RPMI7951 (cell line): ENCODE measurements at regions not wholly inside any gene's neighbourhood (a gene's known extent, or its start where the extent isn't known, plus 50 kb on each side); places are given as distances from the start of the nearest gene placed in this dataset.
A peak's percentile ranks its signal among the peaks of the same experiment; 100 is the strongest.

Source experiments
- DNase-seq: peaks from one replicate; pipeline ENCODE4 v3.0.0-alpha.2; 2012; ENCODE audit warnings: low read depth

- DNase-seq: no peak
Measured at GRCh38 chr13:48583859-48584311, 51.0 kb upstream of the RCBTB2 start.

- peak; percentile 92 for DNase-seq
Measured at GRCh38 chr13:48585456-48585840, 52.6 kb upstream of the RCBTB2 start.

- DNase-seq: no peak
Measured at GRCh38 chr13:48586591-48587103, 53.8 kb upstream of the RCBTB2 start.

GRCh38 chr13:48588120-48588519 lies 55.2 kb upstream of the RCBTB2 start:
- DNase-seq: no peak

GRCh38 chr13:48590141-48590901 lies 57.4 kb upstream of the RCBTB2 start:
- DNase-seq: no peak

GRCh38 chr13:48591124-48591872 lies 58.4 kb upstream of the RCBTB2 start:
- peak; percentile 35 for DNase-seq

- no peak for DNase-seq
Measured at GRCh38 chr13:48591889-48592687, 59.2 kb upstream of the RCBTB2 start.

- no peak for DNase-seq
Measured at GRCh38 chr13:48592688-48593049, 59.8 kb upstream of the RCBTB2 start.

GRCh38 chr13:48593536-48593935 lies 60.2 kb upstream of the CYSLTR2 start:
- no peak for DNase-seq

- no peak for DNase-seq
Measured at GRCh38 chr13:48594096-48594815, 59.5 kb upstream of the CYSLTR2 start.

- peak; percentile 59 for DNase-seq
Measured at GRCh38 chr13:48595431-48596429, 58.0 kb upstream of the CYSLTR2 start.

GRCh38 chr13:48600374-48601364 lies 53.1 kb upstream of the CYSLTR2 start:
- DNase-seq: peak; percentile 83

- no peak for DNase-seq
Measured at GRCh38 chr13:48602296-48603016, 51.3 kb upstream of the CYSLTR2 start.

GRCh38 chr13:48603375-48603774 lies 50.4 kb upstream of the CYSLTR2 start:
- DNase-seq: no peak
